COLO829 (cell line): ENCODE measurements at regions not wholly inside any gene's neighbourhood (a gene's known extent, or its start where the extent isn't known, plus 50 kb on each side); places are given as distances from the start of the nearest gene placed in this dataset.
A peak's percentile ranks its signal among the peaks of the same experiment; 100 is the strongest.

Experiments
- DNase-seq: peaks from one replicate; pipeline ENCODE4 v3.0.0; 2012; ENCODE audit warnings: low spot score

- no peak for DNase-seq
These were observed 53.7 kb upstream of the NPAS2 start for GRCh38 chr2:100766256-100766655.

- DNase-seq: no peak
These were observed 53.1 kb upstream of the NPAS2 start for GRCh38 chr2:100766806-100767205.

GRCh38 chr2:100767224-100767653, 52.7 kb upstream of the NPAS2 start:
- DNase-seq: peak; percentile 57

GRCh38 chr2:100767810-100768806, 51.8 kb upstream of the NPAS2 start:
- DNase-seq: no peak
